Heart right ventricle (tissue), 16 donors: ENCODE measurements at regions not wholly inside any gene's neighbourhood (a gene's known extent, or its start where the extent isn't known, plus 50 kb on each side); places are given as distances from the start of the nearest gene placed in this dataset.
"Not testable (repeated sequence)": the region's sequence is repeated elsewhere in the genome, so short reads cannot be mapped to it uniquely, and the experiment has no call there.

Experiments used
- ATAC-seq, 8 donors: fragments of 200-7000 bp; cut with Tn5 transposase; one replicate each; pipeline ENCODE4 v1.9.1; 2020; ENCODE audit warnings: mild to moderate bottlenecking in 8 of 8, moderate library complexity in 8 of 8, moderate number of reproducible peaks in 1 of 8
- DNase-seq, 2 donors: peaks; one replicate each; pipeline ENCODE4 v3.0.0-alpha.2; 2020
- H3K27ac ChIP-seq, 10 donors: fragments of 200-600 bp; sonication (generic) in 2 of 10; one replicate each; pipeline versions ENCODE4 v1.5.0 to v1.8.0; 2020 to 2022; ENCODE audit warnings: mild to moderate bottlenecking in 3 of 10
- H3K27me3 ChIP-seq, 7 donors: fragments of 200-600 bp; one replicate each; pipeline ENCODE4 v1.8.0; 2021 to 2022; ENCODE audit warnings: mild to moderate bottlenecking in 2 of 7
- H3K36me3 ChIP-seq, 9 donors: fragments of 200-600 bp; sonication (generic) in 1 of 9; one replicate each; pipeline versions ENCODE4 v1.5.0 to v1.8.0; 2020 to 2022; ENCODE audit warnings: mild to moderate bottlenecking in 2 of 9
- H3K4me1 ChIP-seq, 9 donors: fragments of 200-600 bp; sonication (generic) in 1 of 9; one replicate each; pipeline versions ENCODE4 v1.5.0 to v1.8.0; 2020 to 2022; ENCODE audit warnings: mild to moderate bottlenecking in 4 of 9
- H3K4me3 ChIP-seq, 10 donors: fragments of 200-600 bp; sonication (generic) in 2 of 10; one replicate each; pipeline versions ENCODE4 v1.5.0 to v1.8.0; 2020 to 2022; ENCODE audit warnings: mild to moderate bottlenecking in 7 of 10, moderate library complexity in 2 of 10
- H3K9me3 ChIP-seq, 11 donors: fragments of 200-600 bp in 10 of 11; sonication (generic) in 2 of 11; one replicate each; pipeline versions ENCODE4 v1.5.0 to v1.8.0; 2013 to 2022; ENCODE audit warnings: mild to moderate bottlenecking in 2 of 11, control low read depth in 1 of 11, moderate library complexity in 1 of 11
- CTCF ChIP-seq, 9 donors: fragments of 200-600 bp; sonication (generic) in 2 of 9; IDR thresholded peaks; one replicate each; pipeline versions ENCODE4 v1.5.0 to v1.8.0; 2021 to 2022; ENCODE audit warnings: antibody characterized with exemption in 9 of 9, mild to moderate bottlenecking in 5 of 9, moderate library complexity in 1 of 9
- WGBS, 2 donors: extraction: QIAGEN DNeasy Blood & Tissue Kit; methylation state at CpG; one replicate each; pipeline ENCODE4 v1.1.7; 2013; ENCODE audit warnings: inconsistent platforms in 1 of 2; 5-methylcytosine and 5-hydroxymethylcytosine counted together
- intact Hi-C, 10 donors: fragments of 100-400 bp; cut with DNase I; formaldehyde crosslinking; loops; one replicate each; pipeline versions ENCODE4 v1.11.1 to v1.14.2; 2022
- donor health status: Arrhythmogenic right ventricular cardiomyopathy.
- donor health status: ischemic (EF 13 %, LVEDD 7.1; RV severe dilation, severe dysfunction).
- donor health status: healthy with polysubstance abuse.
- donor health status: DM: no; HTN: yes; CAD: no.
- donor health status: DM: no; HTN: no; CAD: no.
- donor health status: ischemic (EF 25% LVEDD 6.9; RV normal size, moderate dysfunction).
- donor health status: ischemic (EF 25% LVEDD 5.7; RV mildly dilated, moderate dysfunction).
- donor health status: healthy.
- donor health status: DM: yes; HTN: yes; CAD: no.
- donor health status: Ischemic cardiomyopathy.
- donor health status: ischemic (EF 35%, LVEDD 5.7; RV mildly dilated, moderate dysfunction).
- donor health status: nonischemic (EF 11% LVEDD 7.7; RV severe dilation, severe dysfunction).
- donor health status: DM: yes; HTN: yes; CAD: no.
- donor health status: PGD.
- donor health status: ischemic (EF 29% LVEDD 5.4; RV normal size, mild dysfunction).
- donor health status: nonischemic (EF 23%, LVEDD 6.1; RV moderate dilation, normal function).

DNA sequence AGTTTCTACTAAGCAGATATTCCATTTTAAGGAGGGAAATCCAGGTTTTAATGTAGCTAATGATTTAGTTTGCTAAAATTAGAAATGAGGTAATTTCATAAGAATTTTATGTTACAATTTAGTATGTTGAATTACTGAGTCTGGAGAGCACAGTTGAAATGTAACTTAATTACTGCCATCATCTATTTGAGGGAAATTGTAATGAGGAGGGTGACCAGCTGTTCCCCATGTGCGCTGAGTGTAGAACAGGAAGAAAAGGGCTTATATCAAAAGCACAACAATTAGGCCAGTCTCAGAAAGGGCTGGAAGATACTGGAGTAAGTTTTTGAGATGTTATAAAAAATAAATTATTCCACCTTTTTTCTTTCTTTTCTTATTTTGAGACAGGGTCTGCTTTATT is 735.1 kb upstream of the GOT2 start:
- WGBS, 2 donors: 77 to 93% methylated on average over 1 of the region's 1 CpG
- no peak for TF ChIP-seq CTCF (IDR thresholded peaks at IDR 0.05)
- intact Hi-C loops: no loop called here

GRCh38 chr16:59463776-59464175 is 729.7 kb upstream of the GOT2 start:
- TF ChIP-seq CTCF (IDR thresholded peaks at IDR 0.05): no peak
- no peak for DNase-seq

More for the DNA sequence above, 735.1 kb upstream of the GOT2 start:
- ATAC-seq: no peak
- no peak for DNase-seq
- Histone ChIP-seq H3K4me3 (no peak overlapping the region), H3K9me3 (peaks cover 0 to 8% (median 0%) of the 10 kb centered on the region in 11 donors), H3K4me1 (no peaks in the 10 kb centered on the region), H3K36me3 (no peaks in the 10 kb centered on the region), H3K27ac (no peak overlapping the region), H3K27me3 (no peaks in the 10 kb centered on the region)

GRCh38 chr16:59459806-59460205 is 725.7 kb upstream of the GOT2 start:
- Histone ChIP-seq H3K27ac (no peak overlapping the region), H3K27me3 (no peaks in the 10 kb centered on the region), H3K36me3 (no peaks in the 10 kb centered on the region), H3K4me1 (no peaks in the 10 kb centered on the region), H3K4me3 (no peak overlapping the region), H3K9me3 (no peaks in the 10 kb centered on the region)
- TF ChIP-seq CTCF (IDR thresholded peaks at IDR 0.05): no peak
- DNase-seq: no peak
- WGBS, 2 donors: 74 to 83% methylated on average over 5 of the region's 5 CpGs
- ATAC-seq: no peak
- intact Hi-C loops: no loop called here

More at GRCh38 chr16:59463776-59464175, 729.7 kb upstream of the GOT2 start:
- Histone ChIP-seq H3K27me3 (no peaks in the 10 kb centered on the region), H3K4me3 (no peak overlapping the region), H3K4me1 (no peaks in the 10 kb centered on the region), H3K36me3 (no peaks in the 10 kb centered on the region), H3K9me3 (no peaks in the 10 kb centered on the region), H3K27ac (no peak overlapping the region)
- no peak for ATAC-seq
- intact Hi-C loops: no loop called here

GRCh38 chr16:59455497-59455896 is 721.4 kb upstream of the GOT2 start:
- no peaks in the 10 kb centered on the region for H3K27me3 ChIP-seq
- TF ChIP-seq CTCF (IDR thresholded peaks at IDR 0.05): no peak
- 81 to 86% methylated on average over 1 of the region's 1 CpG for WGBS, 2 donors
- no peak for ATAC-seq
- intact Hi-C loops: no loop called here
- peaks cover 0 to 20% (median 10%) of the 10 kb centered on the region in 11 donors for H3K9me3 ChIP-seq
- no peaks in the 10 kb centered on the region for H3K36me3 ChIP-seq
- H3K4me3 ChIP-seq: no peak overlapping the region
- DNase-seq: no peak
- H3K27ac ChIP-seq: no peak overlapping the region
- H3K4me1 ChIP-seq: no peaks in the 10 kb centered on the region

DNA sequence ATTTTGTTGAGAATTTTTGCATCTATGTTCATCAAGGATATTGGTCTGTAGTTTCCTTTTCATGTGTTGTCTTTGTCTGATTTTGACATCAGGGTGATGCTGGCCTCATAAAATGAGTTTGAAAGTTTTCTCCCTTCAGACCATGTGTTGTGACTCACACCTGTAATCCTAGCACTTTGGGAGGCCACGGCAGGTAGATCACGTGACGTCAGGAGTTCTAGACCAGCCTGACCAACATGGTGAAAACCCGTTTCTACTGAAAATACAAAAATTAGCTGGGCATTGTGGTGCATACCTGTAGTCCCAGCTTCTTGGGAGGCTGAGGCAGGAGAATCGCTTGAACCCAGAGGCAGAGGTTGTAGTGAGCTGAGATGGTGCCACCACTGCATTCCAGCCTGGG is 716.4 kb upstream of the GOT2 start:
- H3K27ac ChIP-seq, ATAC-seq, H3K4me3 ChIP-seq, H3K4me1 ChIP-seq, DNase-seq, intact Hi-C loops, H3K36me3 ChIP-seq, H3K27me3 ChIP-seq: not testable (repeated sequence)
- H3K9me3 ChIP-seq: peaks cover 0 to 38% (median 10%) of the 10 kb centered on the region in 11 donors
- WGBS, 2 donors: 88 to 96% methylated on average over 5 of the region's 5 CpGs
